GM12878 (cell line): ENCODE measurements at regions not wholly inside any gene's neighbourhood (a gene's known extent, or its start where the extent isn't known, plus 50 kb on each side); places are given as distances from the start of the nearest gene placed in this dataset.

Source experiments
- ATAC-seq: fragments of 200-7000 bp; cut with Tn5 transposase; 3 replicates; pipeline ENCODE4 v1.9.1; 2020; ENCODE audit warnings: mild to moderate bottlenecking, moderate library complexity
- BruUV-seq: library from RNA; stranded (reverse); fragments of 400-500 nt; replicated peaks from 2 replicates; lab custom pipeline; 2021; lab: Mats Ljungman, UMichigan
- CTCF ChIA-PET: fragments of 300-600 bp; sonication (Branson Sonifier 250); formaldehyde crosslinking; extraction: SDS; loops from one replicate; lab custom pipeline; 2021; ENCODE audit warnings: inconsistent platforms; lab: Yijun Ruan, JAX
- POLR2A ChIA-PET: fragments of 350-600 bp; formaldehyde crosslinking; extraction: SDS; loops from one replicate; lab custom pipeline; 2021; ENCODE audit warnings: inconsistent platforms; lab: Charles Lee
- RAD21 ChIA-PET: fragments of 300-600 bp; sonication (Branson Sonifier 250); formaldehyde crosslinking; loops from one replicate; lab custom pipeline; 2023; ENCODE audit warnings: antibody characterized with exemption; ENCODE audit not compliant: unreplicated experiment; lab: Charles Lee
- SMC1A ChIA-PET: fragments of 300-600 bp; sonication (Branson Sonifier 250); formaldehyde crosslinking; loops from one replicate; lab custom pipeline; 2023; ENCODE audit not compliant: unreplicated experiment, uncharacterized antibody; lab: Charles Lee
- DNase-seq: peaks from one replicate; pipeline ENCODE4 v3.0.0-alpha.2; 2011; ENCODE audit warnings: low read depth, low spot score
- FAIRE-seq: peaks from 3 replicates; lab custom pipeline; 2011; peaks lifted over from hg19 to GRCh38; lab: Jason Lieb, UNC
- H2AFZ ChIP-seq: 2 replicates; pipeline ENCODE4 v1.6.0; 2011; ENCODE audit warnings: low read depth, low read length, control low read depth; ENCODE audit not compliant: control insufficient read depth
- H3K27ac ChIP-seq: 2 replicates; pipeline ENCODE4 v1.5.1; 2011; ENCODE audit warnings: control low read depth; ENCODE audit not compliant: control insufficient read depth, insufficient read depth
- H3K27me3 ChIP-seq, 2 experiments: replicated peaks in 1 of 2; 2 replicates each; pipeline versions ENCODE4 v1.6.0 to v1.6.1; 2011; ENCODE audit warnings: low read length in 1 of 2; ENCODE audit not compliant: control insufficient read depth in 2 of 2, insufficient read depth in 2 of 2
- H3K36me3 ChIP-seq, 2 experiments: 2 replicates each; pipeline ENCODE4 v1.5.1; 2011; ENCODE audit warnings: low read length in 1 of 2; ENCODE audit not compliant: control insufficient read depth in 2 of 2, insufficient read depth in 2 of 2
- H3K4me1 ChIP-seq: 2 replicates; pipeline ENCODE4 v1.6.1; 2011; ENCODE audit warnings: mild to moderate bottlenecking, low read length, moderate library complexity, mixed read lengths; ENCODE audit not compliant: control insufficient read depth, insufficient read depth
- H3K4me2 ChIP-seq: 2 replicates; pipeline ENCODE4 v1.6.0; 2011; ENCODE audit warnings: control low read depth; ENCODE audit not compliant: control insufficient read depth, insufficient read depth
- H3K4me3 ChIP-seq: fragments of 200-600 bp; sonication (generic); 2 replicates; pipeline ENCODE4 v1.5.1; 2016
- H3K79me2 ChIP-seq: 2 replicates; pipeline ENCODE4 v1.6.0; 2011; ENCODE audit warnings: low read length; ENCODE audit not compliant: control insufficient read depth, insufficient read depth
- H3K9ac ChIP-seq: 2 replicates; pipeline ENCODE4 v1.8.0; 2011; ENCODE audit warnings: low read length, control low read depth, mixed read lengths; ENCODE audit not compliant: control insufficient read depth, insufficient read depth
- H3K9me3 ChIP-seq: replicated peaks from 3 replicates; pipeline ENCODE4 v1.5.1; 2011; ENCODE audit warnings: mild to moderate bottlenecking, low read length; ENCODE audit not compliant: control insufficient read depth, insufficient read depth
- H4K20me1 ChIP-seq: 2 replicates; pipeline ENCODE4 v1.6.0; 2011; ENCODE audit not compliant: control insufficient read depth, insufficient read depth
- ATF7 ChIP-seq: fragments of 450-650 bp; IDR thresholded peaks from 2 replicates; pipeline ENCODE4 v1.6.1; 2016; ENCODE audit warnings: low read depth, mild to moderate bottlenecking
- CBFB ChIP-seq: IDR thresholded peaks from 2 replicates; pipeline ENCODE4 v1.6.1; 2016; ENCODE audit warnings: antibody characterized with exemption, low read depth
- HSF1 ChIP-seq: fragments of 150-350 bp; IDR thresholded peaks from 2 replicates; pipeline ENCODE4 v1.6.1; 2014; ENCODE audit warnings: mild to moderate bottlenecking, low read depth, low read length
- KDM1A ChIP-seq: fragments of 200-600 bp; sonication (generic); IDR thresholded peaks from 2 replicates; pipeline ENCODE4 v1.6.1; 2016; ENCODE audit warnings: borderline replicate concordance
- NR2C2 ChIP-seq: IDR thresholded peaks from 2 replicates; pipeline ENCODE4 v1.6.1; 2011; ENCODE audit warnings: borderline replicate concordance, low read depth; ENCODE audit not compliant: control insufficient read depth, insufficient read length
- RUNX3 ChIP-seq: IDR thresholded peaks from 2 replicates; pipeline ENCODE4 v1.6.1; 2012; ENCODE audit warnings: low read length, inconsistent platforms
- SMAD5 ChIP-seq: IDR thresholded peaks from 2 replicates; pipeline ENCODE4 v1.6.1; 2016; ENCODE audit warnings: antibody characterized with exemption, low read depth
- ZZZ3 ChIP-seq: IDR thresholded peaks from 2 replicates; pipeline ENCODE4 v1.6.1; 2011; ENCODE audit warnings: low read depth; ENCODE audit not compliant: control insufficient read depth, insufficient read length
- WGBS: methylation state at CpG from one replicate; pipeline ENCODE4 v1.1.6; 2016; ENCODE audit warnings: low lambda C conversion rate; ENCODE audit not compliant: insufficient replicate concordance, insufficient coverage; ENCODE audit errors: missing lambda C conversion rate; 5-methylcytosine and 5-hydroxymethylcytosine counted together
- in situ Hi-C: fragments of 300-500 bp; cut with MboI; formaldehyde crosslinking; loops from 9 replicates; pipeline ENCODE4 v1.14.3; 2018; ENCODE audit warnings: mixed read lengths
- intact Hi-C: fragments of 100-400 bp; cut with micrococcal nuclease; formaldehyde crosslinking; loops from one replicate; pipeline ENCODE4 v1.14.2; 2022; ENCODE audit not compliant: unreplicated experiment

GRCh38 chr3:176090727-176091126, 1106.6 kb downstream of the TBL1XR1 start (continued):
- TF ChIP-seq RUNX3 (no peak), CBFB (no peak), ZZZ3 (no peak)

GRCh38 chr3:176088962-176089383, 1108.3 kb downstream of the TBL1XR1 start:
- Histone ChIP-seq H3K27ac (no peak overlapping the region), H3K27me3 (no peaks in the 10 kb centered on the region), H3K36me3 (no peaks in the 10 kb centered on the region), H3K4me1 (no peaks in the 10 kb centered on the region), H3K9ac (no peak overlapping the region), H3K4me3 (no peak overlapping the region), H3K79me2 (no peaks in the 10 kb centered on the region), H3K9me3 (no peaks in the 10 kb centered on the region), H2AFZ (no peak overlapping the region), H4K20me1 (no peaks in the 10 kb centered on the region), H3K4me2 (no peak overlapping the region)
- BruUV-seq: no TSS peak
- DNase-seq: no peak
- ATAC-seq: no peak
- 62% methylated on average over 3 of the region's 3 CpGs for WGBS
- intact Hi-C loops: no loop called here
- ChIA-PET POLR2A (no interaction called here), SMC1A (no interaction called here), RAD21 (no interaction called here), CTCF (no interaction called here)
- TF ChIP-seq NR2C2 (no peak), ATF7 (no peak), KDM1A (no peak), SMAD5 (no peak), HSF1 (no peak)
- FAIRE-seq: no peak
- in situ Hi-C loops: no loop called here
